HG03439 (cell line): ENCODE measurements at regions not wholly inside any gene's neighbourhood (a gene's known extent, or its start where the extent isn't known, plus 50 kb on each side); places are given as distances from the start of the nearest gene placed in this dataset.
A peak's percentile ranks its signal among the peaks of the same experiment; 100 is the strongest.

Experiments
- ATAC-seq: cut with Tn5 transposase; IDR thresholded peaks from one replicate; pipeline ENCODE4 v1.9.1; 2021; ENCODE audit warnings: mild to moderate bottlenecking, moderate library complexity; ENCODE audit not compliant: unreplicated experiment

- no peak for ATAC-seq
Observed at GRCh38 chr10:46227571-46227935, 59.2 kb upstream of the ANTXRL start.

GRCh38 chr10:46227936-46228562 is 58.7 kb upstream of the ANTXRL start:
- ATAC-seq = no peak

- peak; percentile 59 for ATAC-seq
Observed at GRCh38 chr10:46228563-46229071, 58.2 kb upstream of the ANTXRL start.

- ATAC-seq = no peak
Observed at GRCh38 chr10:46229144-46229563, 57.6 kb upstream of the ANTXRL start.

- ATAC-seq = no peak
Observed at GRCh38 chr10:46230615-46231014, 56.2 kb upstream of the ANTXRL start.

- ATAC-seq = no peak
Observed at GRCh38 chr10:46231087-46231486, 55.7 kb upstream of the ANTXRL start.

- no peak for ATAC-seq
Observed at GRCh38 chr10:46232084-46232483, 54.7 kb upstream of the ANTXRL start.

- no peak for ATAC-seq
Observed at GRCh38 chr10:46232666-46233065, 54.1 kb upstream of the ANTXRL start.

GRCh38 chr10:46233181-46233580 is 53.6 kb upstream of the ANTXRL start:
- no peak for ATAC-seq

GRCh38 chr10:46234026-46234425 is 52.8 kb upstream of the ANTXRL start:
- ATAC-seq = no peak

- ATAC-seq = no peak
Observed at GRCh38 chr10:46234431-46235060, 52.3 kb upstream of the ANTXRL start.

- no peak for ATAC-seq
Observed at GRCh38 chr10:46235705-46236545, 50.9 kb upstream of the ANTXRL start.

- ATAC-seq = no peak
Observed at GRCh38 chr10:46236546-46236887, 50.3 kb upstream of the ANTXRL start.

GRCh38 chr10:46236941-46237681 is 49.7 kb upstream of the ANTXRL start:
- ATAC-seq = no peak
